Dendritic cell treated with granulocyte-macrophage colony-stimulating factor and Interleukin-4, amounts not matched to agents 40 ng/mL and 50 ng/mL, for 4 days (primary cell): ENCODE measurements at regions not wholly inside any gene's neighbourhood (a gene's known extent, or its start where the extent isn't known, plus 50 kb on each side); places are given as distances from the start of the nearest gene placed in this dataset.

Experiments
- H3K27ac Mint-ChIP-seq: one replicate; pipeline ENCODE4 v1.8.0; 2022; ENCODE audit warnings: mild to moderate bottlenecking, mixed read lengths
- H3K27me3 Mint-ChIP-seq: one replicate; pipeline ENCODE4 v1.8.0; 2022; ENCODE audit warnings: mild to moderate bottlenecking, mixed read lengths
- H3K36me3 Mint-ChIP-seq: one replicate; pipeline ENCODE4 v1.8.0; 2022; ENCODE audit warnings: low read depth, mixed read lengths
- H3K4me1 Mint-ChIP-seq: one replicate; pipeline ENCODE4 v1.8.0; 2022; ENCODE audit warnings: low read depth, mixed read lengths
- H3K4me3 Mint-ChIP-seq: one replicate; pipeline ENCODE4 v1.8.0; 2022; ENCODE audit warnings: mild to moderate bottlenecking, moderate library complexity, mixed read lengths
- H3K9me3 Mint-ChIP-seq: one replicate; pipeline ENCODE4 v1.8.0; 2022; ENCODE audit warnings: mixed read lengths
- intact Hi-C: fragments of 100-400 bp; cut with micrococcal nuclease; formaldehyde crosslinking; loops from one replicate; pipeline ENCODE4 v1.15.0; 2022

DNA sequence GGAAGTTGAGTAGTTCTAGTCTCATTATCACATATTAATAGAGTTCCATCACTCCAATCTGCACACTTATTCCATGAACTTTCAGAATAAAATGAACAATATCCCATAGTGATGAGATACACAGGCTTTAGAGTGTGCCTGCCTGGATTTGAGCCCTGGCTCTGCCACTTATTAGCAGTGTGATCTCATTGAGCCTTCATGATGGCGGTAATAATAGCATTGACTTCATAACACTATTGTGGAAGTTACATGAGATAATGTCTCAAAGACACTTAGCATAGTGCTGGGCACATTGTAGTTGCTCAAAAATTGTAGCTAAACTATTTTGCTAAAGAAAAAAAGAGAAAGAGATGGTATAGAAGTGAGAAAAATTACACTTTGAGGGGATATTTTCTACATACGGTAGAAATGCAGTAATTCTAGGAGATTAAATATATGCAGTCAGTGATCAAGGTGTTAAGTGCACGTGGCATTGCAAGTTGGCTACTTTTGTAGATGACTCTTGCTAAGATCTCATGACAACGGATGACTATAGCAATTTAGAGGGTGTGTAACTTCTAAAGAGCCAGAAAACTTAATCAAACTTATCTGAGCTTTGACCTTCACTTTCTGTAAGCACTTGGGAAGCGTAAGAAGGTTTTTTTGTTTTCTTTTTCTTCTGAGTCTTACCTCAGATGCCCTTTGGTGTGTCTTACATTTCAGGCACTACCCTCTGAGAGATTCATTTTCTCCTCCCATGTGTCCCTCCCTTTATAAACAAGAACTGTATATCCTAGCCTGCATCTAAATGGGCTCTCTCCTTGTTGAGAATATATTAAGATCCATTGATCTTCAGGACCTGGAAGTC is 380.6 kb upstream of the NR3C2 start:
- H3K27ac Mint-ChIP-seq: no peak overlapping the region
- no peaks in the 10 kb centered on the region for H3K27me3 Mint-ChIP-seq
- H3K9me3 Mint-ChIP-seq: no peaks in the 10 kb centered on the region
- H3K4me3 Mint-ChIP-seq: no peak overlapping the region
- no peaks in the 10 kb centered on the region for H3K36me3 Mint-ChIP-seq
- intact Hi-C loops: no loop called here
- no peaks in the 10 kb centered on the region for H3K4me1 Mint-ChIP-seq

DNA sequence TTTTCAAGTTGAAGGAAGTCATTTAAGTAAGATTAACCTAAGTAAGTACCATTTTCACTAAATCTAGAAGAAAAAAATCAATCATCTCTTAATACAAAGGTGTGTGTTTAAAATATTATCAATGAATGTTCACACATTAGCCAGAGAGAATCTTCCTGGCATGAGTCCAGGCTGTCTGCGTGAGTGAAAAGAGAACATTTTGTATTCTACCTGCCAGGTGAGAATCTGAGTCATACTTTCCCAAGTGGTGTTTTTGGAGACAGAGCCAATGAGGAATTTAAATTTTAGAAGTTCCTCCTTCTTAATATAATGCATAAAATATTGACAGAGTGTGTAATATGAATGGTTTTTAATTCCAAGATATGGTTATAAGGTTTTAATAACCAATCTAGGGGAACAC is 371.8 kb upstream of the NR3C2 start:
- intact Hi-C loops: no loop called here
- peaks cover 25% of the 10 kb centered on the region for H3K9me3 Mint-ChIP-seq

DNA sequence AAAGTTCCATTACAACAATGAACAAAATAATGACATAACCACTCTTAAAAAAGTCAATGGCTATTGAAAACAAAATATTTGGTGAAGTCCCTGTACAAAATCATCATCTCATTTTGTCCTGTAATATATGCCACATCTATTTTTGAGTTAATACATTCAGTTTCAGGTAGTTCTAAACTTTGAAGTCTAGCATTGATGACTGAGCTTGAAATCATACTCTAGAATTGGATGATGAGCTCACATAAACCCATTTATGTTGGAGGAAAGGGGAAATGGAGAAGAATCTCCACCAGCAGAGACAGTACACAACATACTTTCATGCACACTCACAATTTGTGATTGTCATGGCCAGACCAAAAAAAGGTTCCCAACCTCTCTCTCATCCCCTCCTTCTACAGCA is 371.1 kb upstream of the NR3C2 start:
- H3K36me3 Mint-ChIP-seq: no peaks in the 10 kb centered on the region
- no peak overlapping the region for H3K27ac Mint-ChIP-seq
- H3K4me3 Mint-ChIP-seq: no peak overlapping the region
- intact Hi-C loops: no loop called here
- H3K27me3 Mint-ChIP-seq: no peaks in the 10 kb centered on the region
- H3K9me3 Mint-ChIP-seq: peaks cover 25% of the 10 kb centered on the region
- no peaks in the 10 kb centered on the region for H3K4me1 Mint-ChIP-seq

More for the DNA sequence above, 371.8 kb upstream of the NR3C2 start:
- Mint-ChIP-seq H3K4me1 (no peaks in the 10 kb centered on the region), H3K27ac (no peak overlapping the region), H3K4me3 (no peak overlapping the region), H3K36me3 (no peaks in the 10 kb centered on the region), H3K27me3 (no peaks in the 10 kb centered on the region)

DNA sequence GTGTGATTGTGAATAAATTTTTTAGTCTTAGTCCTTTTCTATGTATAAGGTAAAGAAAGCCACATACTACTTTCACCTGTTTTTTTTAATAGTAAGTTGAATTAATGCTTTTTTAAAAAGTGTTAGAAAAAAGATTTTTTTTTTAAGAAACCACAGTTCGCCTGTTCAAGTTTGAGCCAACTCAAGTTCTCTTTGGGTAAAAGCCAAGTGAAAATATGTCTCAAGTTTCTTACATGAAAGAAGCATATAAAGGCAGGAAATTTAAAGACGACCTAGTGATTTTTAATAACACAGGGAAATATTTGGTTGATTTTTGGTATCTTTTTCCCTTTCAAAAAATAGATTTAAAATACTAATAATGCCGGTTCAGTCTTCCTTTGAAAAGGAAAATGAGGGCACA is 369.9 kb upstream of the NR3C2 start:
- intact Hi-C loops: no loop called here
- no peaks in the 10 kb centered on the region for H3K36me3 Mint-ChIP-seq

DNA sequence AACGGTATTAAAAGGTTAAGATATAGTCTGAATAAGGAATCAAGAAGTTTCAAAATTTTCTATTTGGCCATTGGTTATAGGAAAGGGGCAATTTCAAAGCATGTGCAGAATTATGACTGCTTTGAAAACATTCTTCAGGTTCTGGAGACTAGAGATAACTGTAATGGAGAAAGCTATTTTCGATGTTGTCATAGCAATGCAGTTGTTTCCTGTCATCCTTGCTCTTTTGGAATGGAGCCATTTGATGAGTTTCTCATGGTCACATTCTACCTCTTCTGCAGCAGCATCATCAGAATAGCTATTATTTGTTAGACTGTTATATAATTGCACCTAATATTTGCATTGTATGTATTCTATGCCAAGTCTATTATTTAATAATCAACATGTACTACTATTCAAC is 368.2 kb upstream of the NR3C2 start:
- intact Hi-C loops: no loop called here
- Mint-ChIP-seq H3K36me3 (no peaks in the 10 kb centered on the region), H3K4me1 (no peaks in the 10 kb centered on the region), H3K27ac (no peak overlapping the region), H3K4me3 (no peak overlapping the region), H3K27me3 (no peaks in the 10 kb centered on the region), H3K9me3 (peaks cover 16% of the 10 kb centered on the region)

More for the DNA sequence above, 369.9 kb upstream of the NR3C2 start:
- no peaks in the 10 kb centered on the region for H3K27me3 Mint-ChIP-seq
- H3K4me3 Mint-ChIP-seq: no peak overlapping the region
- H3K9me3 Mint-ChIP-seq: peaks cover 29% of the 10 kb centered on the region
- no peak overlapping the region for H3K27ac Mint-ChIP-seq
- no peaks in the 10 kb centered on the region for H3K4me1 Mint-ChIP-seq

DNA sequence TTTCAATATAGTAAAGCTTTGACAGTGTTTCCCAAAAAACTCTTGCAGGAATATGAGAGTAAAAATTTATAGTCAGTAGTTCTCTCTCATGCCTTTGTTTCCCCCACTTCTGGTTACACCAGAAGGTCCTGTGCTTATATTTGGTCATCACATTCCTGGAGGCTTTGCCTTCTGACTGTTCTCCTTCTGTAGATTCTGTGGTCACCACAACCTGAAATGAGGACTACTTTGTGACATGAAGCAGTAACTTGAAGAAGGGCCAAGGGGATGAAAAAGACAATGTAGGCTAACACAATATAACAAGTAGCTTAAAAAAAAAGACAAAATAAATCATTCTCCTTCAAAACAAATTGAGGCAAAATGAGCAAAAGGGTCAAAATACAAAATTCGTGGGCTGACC is 366.2 kb upstream of the NR3C2 start:
- Mint-ChIP-seq H3K36me3 (no peaks in the 10 kb centered on the region), H3K27ac (no peak overlapping the region), H3K9me3 (peaks cover 10% of the 10 kb centered on the region), H3K4me1 (no peaks in the 10 kb centered on the region), H3K4me3 (no peak overlapping the region), H3K27me3 (no peaks in the 10 kb centered on the region)
- intact Hi-C loops: no loop called here

DNA sequence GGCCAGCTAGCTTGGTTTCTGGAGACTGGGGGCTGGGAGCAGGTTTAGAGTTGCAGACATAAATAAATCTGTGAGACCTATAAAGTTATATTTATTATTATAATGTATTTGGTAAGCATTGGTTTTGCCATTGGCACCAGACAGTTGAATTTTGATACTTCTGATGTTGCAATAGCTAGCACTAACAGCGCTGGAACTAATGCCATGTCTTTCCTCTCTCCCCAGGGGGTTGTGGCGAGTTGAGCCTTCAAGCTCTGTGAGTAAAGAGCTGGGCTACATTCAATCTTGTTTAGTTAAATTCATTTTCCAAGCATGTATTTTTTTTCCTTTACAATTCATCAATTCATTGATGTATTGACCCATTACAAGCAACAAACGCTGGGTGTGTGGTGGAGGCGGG is 358.7 kb upstream of the NR3C2 start:
- Mint-ChIP-seq H3K4me1 (no peaks in the 10 kb centered on the region), H3K27me3 (no peaks in the 10 kb centered on the region), H3K36me3 (no peaks in the 10 kb centered on the region), H3K9me3 (no peaks in the 10 kb centered on the region), H3K4me3 (no peak overlapping the region), H3K27ac (no peak overlapping the region)
- intact Hi-C loops: no loop called here

DNA sequence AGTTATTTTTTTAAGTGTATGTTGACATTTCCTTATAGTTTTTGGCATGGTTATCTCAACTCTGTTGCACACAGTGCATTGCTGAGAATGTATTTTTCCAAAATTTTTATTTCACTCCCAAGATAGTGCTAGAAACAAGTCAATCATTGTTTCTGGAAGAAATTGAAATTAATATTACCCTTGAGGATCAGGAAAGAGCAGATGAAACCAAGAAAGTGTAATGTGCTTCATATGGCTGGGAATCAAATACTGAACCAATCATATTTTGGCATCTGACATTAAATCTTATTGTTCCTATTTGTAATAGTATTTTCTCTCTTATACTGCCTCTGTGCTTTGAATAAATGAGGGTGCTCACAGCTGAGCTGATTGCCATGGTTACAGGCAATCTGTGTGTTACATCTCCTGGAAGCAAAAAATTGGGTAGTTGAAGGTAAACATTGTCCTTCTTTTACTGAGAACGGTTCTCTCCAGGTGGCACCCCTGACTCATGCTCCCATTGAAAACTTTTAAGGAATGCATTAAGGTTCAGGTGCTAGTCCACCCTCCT is 358.2 kb upstream of the NR3C2 start:
- Mint-ChIP-seq H3K4me3 (no peak overlapping the region), H3K27ac (no peak overlapping the region), H3K27me3 (no peaks in the 10 kb centered on the region), H3K36me3 (no peaks in the 10 kb centered on the region), H3K9me3 (no peaks in the 10 kb centered on the region), H3K4me1 (no peaks in the 10 kb centered on the region)
- intact Hi-C loops: no loop called here

DNA sequence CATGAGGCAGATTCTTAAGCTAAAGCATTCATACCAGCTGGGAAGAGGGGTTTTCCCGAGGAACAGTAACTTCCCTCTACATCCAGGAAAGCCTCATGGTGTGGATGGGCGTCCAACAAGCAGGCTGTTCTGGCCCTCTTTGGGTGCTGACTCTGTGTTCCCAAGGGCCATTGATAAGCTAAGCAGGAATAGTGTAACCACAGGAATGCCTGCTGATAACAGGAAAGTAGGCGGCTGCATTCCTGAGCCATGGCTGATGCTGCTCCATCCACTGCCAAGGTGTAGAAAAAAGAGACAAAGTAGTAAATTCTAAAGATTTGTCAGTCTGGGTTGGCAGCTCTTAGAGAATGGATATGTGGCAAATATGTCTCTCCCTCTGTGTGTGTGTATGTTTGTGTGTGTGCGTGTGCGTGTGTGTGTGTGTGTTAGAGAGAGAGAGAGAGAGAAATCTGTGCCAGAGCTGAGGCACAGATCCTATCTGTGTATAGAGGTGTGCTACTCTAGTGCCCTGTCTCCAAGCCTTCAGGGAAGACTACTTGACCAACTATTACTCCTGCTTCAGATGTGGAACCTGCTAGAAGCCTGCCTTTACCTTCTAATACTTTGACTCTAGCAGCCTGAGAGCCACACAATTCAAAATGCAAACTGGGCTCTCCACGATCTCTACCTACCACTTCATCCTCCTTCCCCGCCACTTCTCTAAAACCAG is 353.1 kb upstream of the NR3C2 start:
- H3K4me3 Mint-ChIP-seq: no peak overlapping the region
- peaks cover 11% of the 10 kb centered on the region for H3K9me3 Mint-ChIP-seq
- H3K27ac Mint-ChIP-seq: no peak overlapping the region
- H3K36me3 Mint-ChIP-seq: no peaks in the 10 kb centered on the region
- intact Hi-C loops: no loop called here
- no peaks in the 10 kb centered on the region for H3K27me3 Mint-ChIP-seq
- H3K4me1 Mint-ChIP-seq: no peaks in the 10 kb centered on the region

DNA sequence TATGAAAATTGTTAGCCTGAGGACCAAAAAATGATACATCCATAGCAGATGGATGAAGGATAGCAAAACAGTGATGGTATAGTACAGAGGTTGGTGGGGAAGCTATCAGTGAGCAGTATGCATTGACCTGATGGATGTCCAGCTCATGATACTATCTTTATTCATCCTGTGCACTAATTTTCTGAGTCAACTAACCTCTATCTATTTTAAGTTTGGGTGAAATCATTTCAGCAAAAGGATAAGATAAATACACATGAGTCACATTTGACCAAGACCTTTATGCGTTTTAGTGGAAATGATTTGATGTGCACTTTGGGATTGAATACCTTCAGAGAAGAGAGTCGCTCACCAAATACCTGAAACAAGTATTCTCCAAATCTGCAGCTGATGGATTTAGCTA is 351.0 kb upstream of the NR3C2 start:
- H3K27ac Mint-ChIP-seq: no peak overlapping the region
- H3K36me3 Mint-ChIP-seq: no peaks in the 10 kb centered on the region
- H3K27me3 Mint-ChIP-seq: no peaks in the 10 kb centered on the region
- peaks cover 20% of the 10 kb centered on the region for H3K9me3 Mint-ChIP-seq
- no peaks in the 10 kb centered on the region for H3K4me1 Mint-ChIP-seq
- intact Hi-C loops: no loop called here
- H3K4me3 Mint-ChIP-seq: no peak overlapping the region

DNA sequence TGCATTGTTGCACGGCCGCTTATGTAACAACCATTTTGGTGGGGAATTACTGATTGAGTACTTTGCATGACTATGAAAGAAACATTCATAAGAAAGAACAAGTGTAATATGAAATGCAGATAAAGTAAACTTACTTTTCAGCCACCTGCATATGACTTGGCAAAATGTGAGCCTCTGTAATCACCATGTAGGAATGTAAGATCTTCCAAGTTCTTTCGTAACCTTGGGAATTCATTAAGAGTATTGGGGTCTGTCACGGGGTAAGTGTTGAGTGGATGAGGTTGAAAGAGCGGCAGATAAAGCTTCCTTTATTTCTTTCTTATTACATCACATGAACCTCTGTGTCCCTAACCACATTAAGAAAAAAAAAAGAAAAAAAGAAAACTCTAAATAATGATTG is 348.5 kb upstream of the NR3C2 start:
- Mint-ChIP-seq H3K27me3 (no peaks in the 10 kb centered on the region), H3K4me3 (no peak overlapping the region), H3K36me3 (no peaks in the 10 kb centered on the region), H3K9me3 (peaks cover 20% of the 10 kb centered on the region), H3K27ac (no peak overlapping the region), H3K4me1 (no peaks in the 10 kb centered on the region)
- intact Hi-C loops: no loop called here

DNA sequence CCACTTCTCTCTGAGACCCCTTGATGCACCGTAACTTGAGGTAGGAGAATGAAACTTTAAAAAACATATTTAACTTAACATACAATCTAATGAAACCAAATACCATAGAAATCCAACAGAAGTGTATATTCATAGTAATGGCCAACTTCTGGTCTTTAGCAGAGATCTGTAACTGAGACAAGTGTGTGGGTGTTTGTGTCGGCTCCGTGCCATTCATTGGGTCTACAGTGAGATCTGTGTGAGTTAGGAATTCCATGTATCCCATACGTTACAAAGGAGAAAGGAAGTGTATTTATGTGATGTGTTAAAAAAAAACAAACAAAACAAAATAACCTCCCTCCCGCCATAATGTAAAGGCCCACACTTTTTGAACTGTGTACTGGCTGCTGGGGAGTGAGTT is 348.0 kb upstream of the NR3C2 start:
- H3K36me3 Mint-ChIP-seq: no peaks in the 10 kb centered on the region
- H3K27me3 Mint-ChIP-seq: no peaks in the 10 kb centered on the region
- no peak overlapping the region for H3K27ac Mint-ChIP-seq
- intact Hi-C loops: no loop called here
- H3K4me1 Mint-ChIP-seq: no peaks in the 10 kb centered on the region
- no peak overlapping the region for H3K4me3 Mint-ChIP-seq
- peaks cover 20% of the 10 kb centered on the region for H3K9me3 Mint-ChIP-seq

DNA sequence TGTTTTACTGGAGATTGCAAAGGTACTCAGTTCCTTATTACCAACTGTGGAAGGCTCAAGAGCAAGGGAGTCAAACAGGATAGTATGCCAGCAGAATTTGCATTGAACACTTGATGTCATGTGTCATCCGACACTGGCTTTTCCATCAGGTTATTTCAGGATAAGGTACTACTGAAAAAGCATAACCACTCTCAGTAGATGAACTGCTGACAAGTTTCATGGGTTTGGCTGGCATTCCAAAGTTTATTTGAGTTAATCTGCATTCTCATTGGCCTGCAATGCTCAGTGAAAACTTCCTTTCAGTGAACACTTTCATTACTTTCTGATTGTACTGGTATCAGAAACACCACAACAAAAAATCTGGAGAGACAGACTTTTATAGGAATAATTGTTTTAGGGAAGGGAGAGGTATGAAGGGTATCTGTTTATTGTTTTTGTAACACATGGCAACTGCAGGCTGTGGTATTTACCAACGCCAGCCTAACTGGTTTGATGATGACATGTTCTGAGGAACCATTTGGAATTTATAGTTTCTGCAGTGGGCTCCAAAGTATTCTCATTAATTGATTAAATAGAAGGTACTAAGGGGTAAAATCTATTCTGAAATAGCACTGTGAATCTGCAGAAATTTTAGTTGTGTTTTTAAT is 345.7 kb upstream of the NR3C2 start:
- H3K36me3 Mint-ChIP-seq: no peaks in the 10 kb centered on the region
- H3K4me1 Mint-ChIP-seq: no peaks in the 10 kb centered on the region
- no peaks in the 10 kb centered on the region for H3K27me3 Mint-ChIP-seq
- no peak overlapping the region for H3K27ac Mint-ChIP-seq
- H3K9me3 Mint-ChIP-seq: peaks cover 13% of the 10 kb centered on the region
- intact Hi-C loops: no loop called here
- no peak overlapping the region for H3K4me3 Mint-ChIP-seq

DNA sequence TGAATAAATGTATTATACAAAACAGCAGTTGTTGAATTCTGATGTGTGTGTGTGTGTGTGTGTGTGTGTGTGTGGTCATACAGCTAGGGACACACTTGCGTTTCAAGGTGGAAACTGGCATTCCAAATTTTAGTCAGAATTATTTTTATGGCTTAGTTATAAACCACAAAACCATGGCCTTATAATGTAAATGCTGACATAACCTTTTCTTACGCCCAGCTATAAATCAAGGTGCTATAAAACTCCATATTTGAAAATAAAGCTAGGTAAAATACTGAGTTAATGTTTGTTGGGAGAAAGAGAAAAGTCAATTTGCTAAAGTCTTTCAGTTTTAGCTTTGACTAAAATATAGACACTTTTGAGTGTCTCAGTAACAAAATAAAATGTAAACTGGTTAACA is 345.1 kb upstream of the NR3C2 start:
- intact Hi-C loops: no loop called here
- no peaks in the 10 kb centered on the region for H3K36me3 Mint-ChIP-seq
- no peak overlapping the region for H3K4me3 Mint-ChIP-seq
- H3K9me3 Mint-ChIP-seq: peaks cover 13% of the 10 kb centered on the region
- no peak overlapping the region for H3K27ac Mint-ChIP-seq
- H3K4me1 Mint-ChIP-seq: no peaks in the 10 kb centered on the region
- H3K27me3 Mint-ChIP-seq: no peaks in the 10 kb centered on the region
